Renal cortex interstitium (tissue), 11 donors: ENCODE measurements at regions not wholly inside any gene's neighbourhood (a gene's known extent, or its start where the extent isn't known, plus 50 kb on each side); places are given as distances from the start of the nearest gene placed in this dataset.
"Not testable (repeated sequence)": the region's sequence is repeated elsewhere in the genome, so short reads cannot be mapped to it uniquely, and the experiment has no call there.

Source experiments
- DNase-seq, 11 donors: peaks; one replicate each; pipeline ENCODE4 v3.0.0-alpha.2; 2013; ENCODE audit warnings: low read depth in 9 of 11, low spot score in 4 of 11; ENCODE audit errors: extremely low read depth in 1 of 11

- DNase-seq = no peak
These were observed 61.8 kb upstream of the PTGFRN start for GRCh38 chr1:116847688-116848531.

- no peak for DNase-seq
These were observed 59.3 kb upstream of the PTGFRN start for GRCh38 chr1:116850436-116850835.

GRCh38 chr1:116851189-116851588 lies 58.5 kb upstream of the PTGFRN start:
- DNase-seq = not testable (repeated sequence)

- no peak for DNase-seq
These were observed 57.9 kb upstream of the PTGFRN start for GRCh38 chr1:116851846-116852245.

GRCh38 chr1:116852367-116852766 lies 57.3 kb upstream of the PTGFRN start:
- DNase-seq = no peak

- DNase-seq = no peak
These were observed 56.8 kb upstream of the PTGFRN start for GRCh38 chr1:116852910-116853309.

GRCh38 chr1:116853680-116854402 lies 55.9 kb upstream of the PTGFRN start:
- DNase-seq = peak in 5 of 11 donors; percentile 50 to 78 (median 69)

- DNase-seq = no peak
These were observed 55.4 kb upstream of the PTGFRN start for GRCh38 chr1:116854403-116854690.

GRCh38 chr1:116854716-116855115 lies 55.0 kb upstream of the PTGFRN start:
- DNase-seq = no peak

GRCh38 chr1:116855191-116855619 lies 54.5 kb upstream of the PTGFRN start:
- no peak for DNase-seq

GRCh38 chr1:116855773-116856201 lies 53.9 kb upstream of the PTGFRN start:
- peak in 2 of 11 donors; percentile 46 to 50 for DNase-seq

- no peak for DNase-seq
These were observed 53.4 kb upstream of the PTGFRN start for GRCh38 chr1:116856312-116856711.

- no peak for DNase-seq
These were observed 52.6 kb upstream of the PTGFRN start for GRCh38 chr1:116857092-116857491.
